ENCODE measurements at regions not wholly inside any gene's neighbourhood (a gene's known extent, or its start where the extent isn't known, plus 50 kb on each side); places are given as distances from the start of the nearest gene placed in this dataset.

DNA sequence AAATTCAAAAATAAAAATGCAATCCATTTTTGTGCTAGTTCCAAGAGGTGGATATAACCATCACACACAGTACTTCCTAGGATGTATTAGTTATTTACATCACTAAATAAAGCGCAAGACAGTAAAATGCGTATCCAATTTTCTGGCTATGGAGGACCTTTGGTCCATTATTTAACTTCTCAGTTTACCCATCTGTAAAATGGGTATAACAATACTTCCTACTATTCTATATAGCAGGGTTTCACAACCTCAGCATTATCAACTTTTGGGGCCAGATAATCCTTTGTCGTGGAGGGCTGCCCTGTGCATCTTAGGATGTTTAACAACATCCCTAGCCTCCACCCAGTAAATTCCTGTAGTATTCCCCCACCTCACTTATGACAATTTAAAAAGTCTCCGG lies 275.1 kb upstream of the PKDCC start:
- peaks cover 6% of the 10 kb centered on the region; the same call in 1 of the 2 replicates for H3K4me1 ChIP-seq (ENCODE audit: insufficient read depth, low read length)
- H3K9me3 ChIP-seq (ENCODE audit: control insufficient read depth, insufficient read depth, low read length): no peaks in the 10 kb centered on the region; the same call in 1 of the 2 replicates
- no peaks in the 10 kb centered on the region for H3K36me3 ChIP-seq (ENCODE audit: insufficient read depth, low read length)
- H3K9ac ChIP-seq (ENCODE audit: low read depth, low read length): no peak overlapping the region

DNA sequence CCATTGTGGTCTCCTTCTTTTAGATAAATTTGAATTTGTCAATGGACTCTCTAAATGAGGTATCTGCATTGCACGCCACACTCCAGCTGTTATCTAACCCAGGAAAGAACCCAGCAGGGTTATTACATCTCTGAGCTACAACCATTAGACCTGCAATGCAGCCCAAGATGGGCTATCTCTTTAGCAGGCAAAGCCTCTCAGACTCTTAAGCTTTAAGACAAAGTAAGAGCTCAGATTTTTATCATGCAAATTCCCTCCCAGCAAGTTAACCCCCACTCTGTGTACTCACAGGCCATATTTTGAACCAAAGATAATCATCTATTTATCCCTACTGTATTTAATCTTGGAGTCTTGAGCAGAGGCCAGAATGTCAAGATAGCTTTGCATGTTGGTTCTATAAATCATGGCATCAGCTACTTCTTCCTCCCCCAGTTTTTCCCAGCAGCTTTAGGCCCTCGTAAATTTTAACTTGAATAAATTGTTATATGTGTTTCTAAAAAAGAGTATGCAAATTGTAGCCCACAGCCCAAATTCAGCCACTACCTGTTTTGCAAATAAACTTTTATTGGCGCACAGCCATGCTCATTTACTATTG lies 273.7 kb upstream of the PKDCC start:
- Histone ChIP-seq H3K36me3 (ENCODE audit: insufficient read depth, low read length) (no peaks in the 10 kb centered on the region), H3K9ac (ENCODE audit: low read depth, low read length) (no peak overlapping the region), H3K4me1 (ENCODE audit: insufficient read depth, low read length) (peaks cover 6% of the 10 kb centered on the region; the same call in 1 of the 2 replicates), H3K9me3 (ENCODE audit: control insufficient read depth, insufficient read depth, low read length) (no peaks in the 10 kb centered on the region; the same call in 1 of the 2 replicates)

DNA sequence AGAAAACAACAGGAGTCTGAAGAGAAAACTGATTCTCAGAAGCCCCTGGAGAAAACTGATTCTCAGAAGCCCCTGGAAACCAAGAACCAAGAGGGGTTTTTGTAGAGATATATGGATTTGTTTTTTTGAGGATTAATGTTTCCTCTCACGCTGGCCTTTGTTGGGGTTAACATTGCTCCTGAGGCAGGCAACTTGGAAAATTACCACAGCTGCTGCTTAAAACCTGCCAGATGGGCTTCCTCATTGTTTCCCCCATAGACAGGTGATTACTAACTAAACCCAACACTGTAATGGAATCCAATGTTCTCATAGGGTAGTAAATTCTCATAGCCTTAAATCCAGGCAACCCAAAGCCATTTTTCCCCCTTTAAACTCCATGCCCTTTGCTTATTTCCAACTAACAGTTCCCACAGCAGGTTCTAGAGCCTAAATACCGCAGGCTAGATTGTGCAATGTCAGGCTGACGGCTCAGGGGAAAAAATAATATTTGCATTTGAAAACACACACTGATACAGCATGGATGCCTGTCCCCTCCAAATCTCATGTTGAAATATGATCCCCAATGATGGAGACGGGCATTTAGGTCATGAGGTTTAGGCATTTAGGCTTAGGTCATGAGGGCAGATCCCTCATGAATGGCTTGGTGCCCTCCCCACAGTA lies 272.3 kb upstream of the PKDCC start:
- Histone ChIP-seq H3K9me3 (ENCODE audit: control insufficient read depth, insufficient read depth, low read length) (no peaks in the 10 kb centered on the region; the same call in 1 of the 2 replicates), H3K9ac (ENCODE audit: low read depth, low read length) (no peak overlapping the region), H3K4me1 (ENCODE audit: insufficient read depth, low read length) (peaks cover 10% of the 10 kb centered on the region; the same call in 1 of the 2 replicates), H3K36me3 (ENCODE audit: insufficient read depth, low read length) (no peaks in the 10 kb centered on the region)

DNA sequence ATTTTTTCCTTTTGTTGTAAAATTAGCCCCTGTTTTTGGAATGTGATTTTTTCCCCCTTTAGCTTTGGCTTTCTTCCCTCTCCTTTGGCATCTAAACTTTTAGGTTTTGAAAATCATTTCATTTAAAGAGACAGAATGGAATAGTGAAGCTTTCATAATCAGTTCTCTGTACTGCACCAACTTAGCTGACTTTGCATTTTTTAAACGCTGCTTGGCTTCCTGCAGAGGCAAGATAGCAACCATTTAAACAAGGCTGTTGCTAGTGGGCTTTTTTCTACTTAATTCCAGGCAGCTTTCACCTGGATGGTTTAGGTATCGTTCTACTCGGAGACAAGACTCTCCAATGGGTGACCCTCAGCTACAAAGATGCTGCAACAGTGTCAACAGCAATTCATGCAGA lies 267.9 kb upstream of the PKDCC start:
- Histone ChIP-seq H3K36me3 (ENCODE audit: insufficient read depth, low read length) (no peaks in the 10 kb centered on the region), H3K4me1 (ENCODE audit: insufficient read depth, low read length) (peaks cover 4% of the 10 kb centered on the region; the same call in 1 of the 2 replicates), H3K9ac (ENCODE audit: low read depth, low read length) (no peak overlapping the region), H3K9me3 (ENCODE audit: control insufficient read depth, insufficient read depth, low read length) (no peaks in the 10 kb centered on the region; the same call in 1 of the 2 replicates)

DNA sequence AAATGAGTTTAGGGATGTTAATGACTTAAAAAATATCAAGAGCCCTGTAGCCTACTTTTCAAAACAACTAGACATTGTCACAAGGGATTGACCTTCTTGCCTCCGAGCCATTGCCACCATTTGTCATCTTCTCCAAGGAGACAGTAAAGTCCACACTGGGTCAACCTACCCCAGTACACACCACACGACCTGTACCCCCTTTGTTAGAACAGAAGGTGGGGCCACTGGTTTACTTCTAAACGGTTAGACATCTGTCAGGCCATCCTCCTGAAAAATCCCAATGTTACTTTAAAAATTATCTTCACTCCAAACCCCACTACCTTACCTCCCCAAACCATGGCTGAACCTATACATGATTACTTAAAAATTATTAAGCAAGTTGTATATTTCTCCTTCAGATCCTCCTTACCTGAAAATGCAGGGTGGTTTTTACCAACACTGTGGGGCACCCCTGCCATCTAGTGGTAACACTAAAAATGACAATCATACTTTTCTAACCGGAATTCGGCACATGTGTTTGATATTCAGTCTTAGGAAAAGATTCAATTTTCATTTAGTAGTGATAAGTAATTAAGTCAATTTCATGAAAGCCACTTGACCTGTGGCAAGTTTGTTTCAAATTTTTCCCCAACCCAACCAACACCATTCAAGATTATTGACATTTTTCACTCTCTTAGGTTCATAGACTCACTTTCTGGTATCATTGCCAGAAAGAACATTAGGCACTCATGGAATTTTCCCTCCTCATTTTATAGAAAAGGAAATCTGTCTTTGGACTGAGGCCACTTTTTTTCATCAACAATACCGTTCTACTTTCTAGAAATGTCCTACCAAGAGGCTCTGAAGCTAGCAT lies 265.3 kb upstream of the PKDCC start:
- Histone ChIP-seq H3K9ac (ENCODE audit: low read depth, low read length) (no peak overlapping the region), H3K4me1 (ENCODE audit: insufficient read depth, low read length) (peaks cover 4% of the 10 kb centered on the region; the same call in 1 of the 2 replicates), H3K9me3 (ENCODE audit: control insufficient read depth, insufficient read depth, low read length) (no peaks in the 10 kb centered on the region), H3K36me3 (ENCODE audit: insufficient read depth, low read length) (no peaks in the 10 kb centered on the region)

DNA sequence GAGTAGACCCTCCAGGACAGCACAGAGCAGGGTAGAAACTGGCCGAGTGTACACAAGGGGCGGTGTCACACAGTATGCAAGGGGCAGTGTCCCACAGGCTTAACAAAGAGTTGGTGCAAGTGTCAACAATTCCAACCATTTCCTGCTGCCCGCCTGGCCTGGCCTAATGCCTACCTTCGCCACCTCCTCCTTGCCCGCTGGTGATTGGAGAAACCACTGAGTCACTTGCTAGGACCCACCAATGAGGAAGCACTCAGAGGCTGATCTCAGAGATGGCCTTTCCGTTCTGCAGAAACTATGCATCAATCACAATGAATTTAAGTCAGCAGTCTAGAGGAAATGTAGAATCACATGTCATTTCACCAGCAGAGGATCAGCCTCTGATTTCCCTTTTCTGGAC lies 263.3 kb upstream of the PKDCC start:
- Histone ChIP-seq H3K4me1 (ENCODE audit: insufficient read depth, low read length) (no peaks in the 10 kb centered on the region; the same call in 1 of the 2 replicates), H3K36me3 (ENCODE audit: insufficient read depth, low read length) (no peaks in the 10 kb centered on the region), H3K9ac (ENCODE audit: low read depth, low read length) (no peak overlapping the region), H3K9me3 (ENCODE audit: control insufficient read depth, insufficient read depth, low read length) (no peaks in the 10 kb centered on the region)

DNA sequence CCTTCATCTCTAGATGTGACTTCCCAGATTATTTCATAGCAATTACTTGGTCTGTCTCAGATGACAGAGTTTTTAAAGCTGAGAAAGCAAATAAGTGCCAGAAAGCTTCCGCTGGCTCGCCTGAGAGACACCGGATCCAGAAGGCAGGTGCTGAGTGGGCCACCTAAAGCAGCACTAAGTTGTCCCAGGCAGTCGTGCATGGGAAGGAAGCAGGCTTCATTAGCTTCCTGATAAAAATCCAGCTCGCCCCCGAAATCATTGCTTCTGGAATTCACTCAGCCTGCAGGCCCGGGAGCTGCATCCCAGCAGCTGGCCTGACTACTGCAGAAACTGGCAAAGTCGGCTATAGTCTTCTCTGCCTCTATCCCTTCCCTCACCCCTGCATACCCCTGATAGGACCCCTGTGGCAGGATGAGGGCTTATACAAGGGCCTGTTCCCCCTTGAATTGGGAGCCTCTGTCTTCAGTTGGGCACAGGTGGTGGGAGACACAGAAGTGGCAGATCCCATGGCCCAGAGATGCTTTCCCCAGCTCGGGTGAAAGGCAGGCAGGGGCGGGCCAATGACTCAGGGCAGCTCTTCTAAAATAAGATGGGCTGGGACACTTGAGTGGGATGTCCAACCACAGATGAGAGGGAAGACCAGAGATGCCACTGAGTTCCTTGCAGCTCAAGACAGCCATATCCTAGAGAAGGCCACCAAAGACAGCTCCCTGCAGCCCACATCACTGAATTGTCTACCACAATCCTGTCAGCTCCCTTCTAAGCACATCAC lies 262.4 kb upstream of the PKDCC start:
- H3K4me1 ChIP-seq (ENCODE audit: insufficient read depth, low read length): no peaks in the 10 kb centered on the region
- no peaks in the 10 kb centered on the region for H3K9me3 ChIP-seq (ENCODE audit: control insufficient read depth, insufficient read depth, low read length)
- H3K36me3 ChIP-seq (ENCODE audit: insufficient read depth, low read length): no peaks in the 10 kb centered on the region
- H3K9ac ChIP-seq (ENCODE audit: low read depth, low read length): no peak overlapping the region

DNA sequence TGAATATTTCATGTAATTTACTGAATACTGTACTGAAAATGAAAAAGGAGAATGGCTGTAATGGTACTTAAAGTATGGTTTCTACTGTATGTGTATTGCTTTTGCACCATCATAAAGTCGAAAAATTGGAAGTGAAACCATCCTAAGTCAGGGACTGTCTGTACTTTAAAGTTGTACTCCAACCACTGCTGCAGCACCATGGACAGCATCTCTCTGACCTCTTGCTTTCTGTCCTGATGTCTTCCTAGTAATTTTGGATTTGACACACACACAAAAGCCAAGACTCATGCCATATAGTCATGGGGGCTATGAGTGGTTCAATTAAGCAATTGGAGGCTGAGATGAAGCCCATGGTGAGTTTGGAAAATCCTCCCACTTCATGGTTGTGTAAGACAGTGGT lies 256.3 kb upstream of the PKDCC start:
- Histone ChIP-seq H3K36me3 (ENCODE audit: insufficient read depth, low read length) (no peaks in the 10 kb centered on the region), H3K9ac (ENCODE audit: low read depth, low read length) (no peak overlapping the region), H3K4me1 (ENCODE audit: insufficient read depth, low read length) (no peaks in the 10 kb centered on the region), H3K9me3 (ENCODE audit: control insufficient read depth, insufficient read depth, low read length) (no peaks in the 10 kb centered on the region)

DNA sequence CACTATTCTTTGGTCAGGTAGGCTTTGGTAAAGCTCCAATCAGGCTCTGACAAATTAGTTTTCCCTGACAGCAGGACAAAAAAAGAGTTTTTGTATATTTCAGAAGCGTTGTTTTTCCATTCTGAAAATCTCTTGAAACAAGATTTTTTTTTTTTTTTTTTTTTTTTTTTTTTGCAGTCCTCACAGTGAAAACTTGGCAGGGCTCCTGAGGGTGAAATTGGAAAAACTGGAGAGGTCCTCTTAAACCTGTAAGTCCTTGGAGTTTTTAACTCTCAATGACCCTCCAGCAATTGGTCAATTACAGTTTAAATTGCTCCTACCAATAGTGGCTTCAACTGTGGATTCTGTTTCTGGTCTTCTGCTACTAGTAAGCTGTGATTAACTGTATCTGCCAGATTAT lies 244.5 kb upstream of the PKDCC start:
- no peaks in the 10 kb centered on the region for H3K36me3 ChIP-seq (ENCODE audit: insufficient read depth, low read length)
- no peak overlapping the region for H3K9ac ChIP-seq (ENCODE audit: low read depth, low read length)
- H3K4me1 ChIP-seq (ENCODE audit: insufficient read depth, low read length): no peaks in the 10 kb centered on the region

DNA sequence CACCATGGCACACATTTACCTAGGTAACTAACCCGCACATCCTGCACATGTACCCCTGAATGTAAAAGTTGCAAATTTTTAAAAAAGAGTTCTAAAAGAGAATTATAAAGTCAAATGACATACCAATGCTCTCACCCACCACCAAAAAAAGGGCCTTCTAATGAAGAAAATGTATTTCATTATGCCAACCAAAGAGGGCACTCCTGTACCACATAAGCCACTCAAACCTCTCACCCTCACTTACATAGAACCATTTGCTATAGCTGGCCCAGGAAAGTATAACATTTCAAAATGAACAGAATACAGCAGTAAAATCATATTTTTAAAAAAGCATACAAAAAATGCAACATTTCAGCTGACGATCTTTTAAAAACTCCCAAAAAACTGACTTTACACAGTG lies 241.5 kb upstream of the PKDCC start:
- H3K9ac ChIP-seq (ENCODE audit: low read depth, low read length): no peak overlapping the region
- H3K4me1 ChIP-seq (ENCODE audit: insufficient read depth, low read length): no peaks in the 10 kb centered on the region
- no peaks in the 10 kb centered on the region for H3K36me3 ChIP-seq (ENCODE audit: insufficient read depth, low read length)
- no peaks in the 10 kb centered on the region; the same call in 1 of the 2 replicates for H3K9me3 ChIP-seq (ENCODE audit: control insufficient read depth, insufficient read depth, low read length)

More for the DNA sequence above, 244.5 kb upstream of the PKDCC start:
- no peaks in the 10 kb centered on the region; the same call in 1 of the 2 replicates for H3K9me3 ChIP-seq (ENCODE audit: control insufficient read depth, insufficient read depth, low read length)

DNA sequence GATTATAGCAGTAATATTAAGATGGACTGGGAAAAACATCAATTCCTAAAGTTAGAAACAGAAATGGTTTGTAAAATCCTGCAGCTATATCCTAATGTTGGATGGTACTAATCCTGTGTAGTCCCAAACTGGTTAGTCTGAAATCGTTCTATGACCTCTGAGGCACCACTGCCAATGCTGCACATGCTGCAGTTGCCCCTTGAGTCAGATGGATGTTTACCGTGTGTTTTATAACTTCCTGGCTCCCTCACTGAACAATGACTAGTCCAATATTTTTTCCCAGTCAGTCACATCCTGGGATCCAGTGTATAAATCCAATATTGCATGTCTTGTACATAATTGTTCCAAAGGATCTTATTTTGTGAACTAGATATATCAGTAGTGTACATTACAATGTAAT lies 226.7 kb upstream of the PKDCC start:
- H3K36me3 ChIP-seq (ENCODE audit: insufficient read depth, low read length): no peaks in the 10 kb centered on the region
- H3K9ac ChIP-seq (ENCODE audit: low read depth, low read length): no peak overlapping the region
- H3K4me1 ChIP-seq (ENCODE audit: insufficient read depth, low read length): no peaks in the 10 kb centered on the region
- no peaks in the 10 kb centered on the region for H3K9me3 ChIP-seq (ENCODE audit: control insufficient read depth, insufficient read depth, low read length)

DNA sequence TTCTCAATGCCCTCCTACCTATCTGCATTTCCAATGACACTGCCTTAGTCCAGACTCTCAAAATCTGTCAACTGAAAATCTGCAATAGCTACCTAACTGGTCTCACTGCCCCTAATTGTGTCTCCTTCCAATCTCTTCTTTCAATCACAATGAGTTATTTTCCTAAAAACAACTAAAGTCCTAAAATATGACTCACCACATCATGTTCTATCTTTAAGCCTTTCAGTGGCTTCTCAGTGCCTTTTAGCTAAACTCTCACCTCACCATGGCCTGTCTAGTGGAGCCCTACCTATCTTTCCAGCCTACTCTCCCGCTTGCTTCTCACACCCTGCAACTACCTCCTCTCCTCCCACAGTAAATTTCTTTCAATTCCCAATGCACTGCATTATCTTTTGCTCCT lies 220.9 kb upstream of the PKDCC start:
- Histone ChIP-seq H3K36me3 (ENCODE audit: insufficient read depth, low read length) (no peaks in the 10 kb centered on the region), H3K9me3 (ENCODE audit: control insufficient read depth, insufficient read depth, low read length) (no peaks in the 10 kb centered on the region), H3K9ac (ENCODE audit: low read depth, low read length) (no peak overlapping the region), H3K4me1 (ENCODE audit: insufficient read depth, low read length) (no peaks in the 10 kb centered on the region)

DNA sequence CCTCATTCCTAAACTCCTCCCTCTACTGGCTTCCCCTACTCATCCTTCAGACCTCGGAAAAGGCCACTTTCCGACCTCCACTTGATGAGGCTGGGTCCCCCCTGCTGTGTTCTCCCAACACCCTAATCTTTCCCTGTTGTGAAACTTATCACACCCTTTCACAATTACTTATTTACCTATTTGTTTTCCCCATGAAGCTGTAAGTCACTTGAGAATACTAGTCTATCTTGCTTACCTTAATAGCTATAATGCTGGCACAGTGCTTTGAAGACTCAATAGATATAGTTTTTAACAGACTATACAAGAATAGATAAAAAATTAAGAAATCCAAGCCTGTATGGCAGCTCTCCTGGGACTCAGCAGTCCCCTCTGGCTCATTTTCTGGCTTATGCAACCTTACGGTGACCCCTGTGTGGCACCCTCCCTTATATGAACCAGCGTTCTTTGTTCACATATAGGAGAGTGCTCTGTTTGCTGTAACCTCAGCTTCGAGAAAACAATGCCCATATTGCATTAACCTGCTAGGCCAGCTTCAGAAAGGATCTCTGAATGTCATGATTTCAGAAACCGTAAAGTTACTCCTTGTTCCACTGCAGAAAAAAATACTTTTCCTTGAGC lies 220.4 kb upstream of the PKDCC start:
- Histone ChIP-seq H3K36me3 (ENCODE audit: insufficient read depth, low read length) (no peaks in the 10 kb centered on the region), H3K4me1 (ENCODE audit: insufficient read depth, low read length) (no peaks in the 10 kb centered on the region), H3K9ac (ENCODE audit: low read depth, low read length) (no peak overlapping the region), H3K9me3 (ENCODE audit: control insufficient read depth, insufficient read depth, low read length) (no peaks in the 10 kb centered on the region)

Measured in ES-I3 (cell line).